ENCODE measurements at regions not wholly inside any gene's neighbourhood (a gene's known extent, or its start where the extent isn't known, plus 50 kb on each side); places are given as distances from the start of the nearest gene placed in this dataset.

DNA sequence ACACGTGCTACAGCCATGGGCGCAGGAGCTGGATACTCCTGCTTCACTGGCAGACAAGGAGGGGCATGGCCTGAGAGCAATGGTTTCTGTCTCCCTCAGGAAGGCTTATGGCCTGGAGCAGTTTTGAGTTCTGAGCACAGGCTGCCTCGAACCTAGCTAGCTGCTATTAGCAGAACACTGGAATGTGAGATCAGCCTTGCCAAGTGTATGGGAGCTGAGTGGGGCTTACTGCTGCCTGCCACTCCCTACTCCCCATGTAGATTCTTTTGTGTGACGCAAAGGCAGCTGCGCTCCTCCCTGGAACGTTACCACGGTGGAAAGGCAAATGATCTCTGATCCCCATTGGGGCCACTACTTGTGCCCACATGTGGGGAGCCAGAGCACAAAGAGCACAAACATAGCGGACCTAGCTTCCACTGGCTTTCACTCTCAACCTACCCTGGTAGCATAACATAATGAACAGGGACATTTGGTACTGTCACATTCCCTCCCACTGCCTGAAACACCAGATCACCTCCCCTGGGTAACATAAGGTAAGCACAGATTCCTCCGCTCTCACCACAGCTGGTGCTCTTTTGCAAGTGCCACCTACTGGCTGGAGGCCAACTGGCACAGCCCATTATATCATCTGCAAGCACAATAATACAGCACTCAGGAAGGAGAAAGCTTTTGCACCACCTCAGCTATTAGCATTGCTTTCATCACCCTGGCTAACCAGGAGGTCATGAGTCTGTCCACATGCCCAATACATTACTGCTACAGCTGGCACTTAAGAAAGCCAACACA lies 84.6 kb upstream of the GUCY1A2 start:
- CTCF ChIA-PET: no interaction called here
- no TSS peak for BruUV-seq (replicated peaks)
- H3K27ac Mint-ChIP-seq (ENCODE audit: unreplicated experiment): no peak overlapping the region
- peaks cover 7% of the 10 kb centered on the region for H3K9me3 Mint-ChIP-seq (ENCODE audit: low read depth, unreplicated experiment)
- intact Hi-C loops (cut with micrococcal nuclease; ENCODE audit: unreplicated experiment): no loop called here
- TF ChIP-seq, protein P1, sequence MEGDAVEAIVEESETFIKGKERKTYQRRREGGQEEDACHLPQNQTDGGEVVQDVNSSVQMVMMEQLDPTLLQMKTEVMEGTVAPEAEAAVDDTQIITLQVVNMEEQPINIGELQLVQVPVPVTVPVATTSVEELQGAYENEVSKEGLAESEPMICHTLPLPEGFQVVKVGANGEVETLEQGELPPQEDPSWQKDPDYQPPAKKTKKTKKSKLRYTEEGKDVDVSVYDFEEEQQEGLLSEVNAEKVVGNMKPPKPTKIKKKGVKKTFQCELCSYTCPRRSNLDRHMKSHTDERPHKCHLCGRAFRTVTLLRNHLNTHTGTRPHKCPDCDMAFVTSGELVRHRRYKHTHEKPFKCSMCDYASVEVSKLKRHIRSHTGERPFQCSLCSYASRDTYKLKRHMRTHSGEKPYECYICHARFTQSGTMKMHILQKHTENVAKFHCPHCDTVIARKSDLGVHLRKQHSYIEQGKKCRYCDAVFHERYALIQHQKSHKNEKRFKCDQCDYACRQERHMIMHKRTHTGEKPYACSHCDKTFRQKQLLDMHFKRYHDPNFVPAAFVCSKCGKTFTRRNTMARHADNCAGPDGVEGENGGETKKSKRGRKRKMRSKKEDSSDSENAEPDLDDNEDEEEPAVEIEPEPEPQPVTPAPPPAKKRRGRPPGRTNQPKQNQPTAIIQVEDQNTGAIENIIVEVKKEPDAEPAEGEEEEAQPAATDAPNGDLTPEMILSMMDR (IDR thresholded peaks at IDR 0.05; ENCODE audit: unreplicated experiment): no peak
- H3K27me3 Mint-ChIP-seq (ENCODE audit: unreplicated experiment): no peaks in the 10 kb centered on the region
- no peak overlapping the region for H3K4me3 Mint-ChIP-seq (ENCODE audit: low read depth, unreplicated experiment)
- no peaks in the 10 kb centered on the region for H3K36me3 Mint-ChIP-seq (ENCODE audit: insufficient read depth, unreplicated experiment)
- H3K4me1 Mint-ChIP-seq (ENCODE audit: low read depth, unreplicated experiment): no peaks in the 10 kb centered on the region
- no peak for DNase-seq

DNA sequence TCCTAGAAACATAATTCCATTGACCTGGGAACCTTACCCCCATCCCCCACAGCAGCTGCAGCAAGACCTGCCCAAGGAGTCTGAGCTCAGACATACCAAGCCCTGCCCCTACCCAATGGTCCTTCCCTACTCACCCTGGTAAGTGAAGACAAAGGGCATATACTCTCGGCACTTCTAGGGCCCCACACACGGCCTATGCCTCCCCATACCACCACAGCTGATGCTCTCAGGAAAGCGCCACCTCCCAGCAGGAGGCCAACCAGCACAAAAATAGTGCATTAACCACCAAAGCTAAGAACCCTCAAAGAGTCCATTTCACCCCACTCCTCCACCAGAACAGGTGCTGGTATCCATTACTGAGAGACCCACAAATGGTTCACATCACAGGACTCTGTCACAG lies 74.4 kb upstream of the GUCY1A2 start:
- Mint-ChIP-seq H3K4me1 (ENCODE audit: low read depth, unreplicated experiment) (no peaks in the 10 kb centered on the region), H3K27me3 (ENCODE audit: unreplicated experiment) (no peaks in the 10 kb centered on the region), H3K4me3 (ENCODE audit: low read depth, unreplicated experiment) (no peak overlapping the region), H3K9me3 (ENCODE audit: low read depth, unreplicated experiment) (peaks cover 14% of the 10 kb centered on the region), H3K27ac (ENCODE audit: unreplicated experiment) (no peak overlapping the region), H3K36me3 (ENCODE audit: insufficient read depth, unreplicated experiment) (no peaks in the 10 kb centered on the region)
- no TSS peak for BruUV-seq (replicated peaks)
- no peak for DNase-seq
- TF ChIP-seq, protein P1 (IDR thresholded peaks at IDR 0.05; ENCODE audit: unreplicated experiment): no peak
- CTCF ChIA-PET: no interaction called here
- intact Hi-C loops (cut with micrococcal nuclease; ENCODE audit: unreplicated experiment): no loop called here

DNA sequence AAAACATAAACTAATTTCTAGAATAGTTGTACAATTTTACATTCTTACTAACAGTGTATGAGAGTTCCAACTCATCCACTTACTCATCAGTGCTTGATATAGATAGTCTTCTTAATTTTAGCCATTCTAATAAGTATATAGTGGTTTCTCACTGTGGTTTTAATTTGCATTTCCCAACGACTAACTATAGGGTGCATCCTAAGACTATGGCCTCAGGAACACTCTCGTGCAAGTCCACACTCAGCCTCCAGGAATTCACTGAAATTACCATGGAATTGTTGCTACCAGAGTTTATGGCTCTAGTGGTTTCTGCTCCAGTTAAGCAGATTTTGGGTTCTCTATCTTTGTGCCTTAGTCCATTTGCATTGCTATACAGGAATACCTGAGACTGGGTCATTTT lies 60.1 kb upstream of the GUCY1A2 start:
- intact Hi-C loops (cut with micrococcal nuclease; ENCODE audit: unreplicated experiment): no loop called here
- Mint-ChIP-seq H3K4me3 (ENCODE audit: low read depth, unreplicated experiment) (no peak overlapping the region), H3K9me3 (ENCODE audit: low read depth, unreplicated experiment) (peaks cover 12% of the 10 kb centered on the region), H3K27ac (ENCODE audit: unreplicated experiment) (no peak overlapping the region), H3K36me3 (ENCODE audit: insufficient read depth, unreplicated experiment) (no peaks in the 10 kb centered on the region), H3K27me3 (ENCODE audit: unreplicated experiment) (no peaks in the 10 kb centered on the region), H3K4me1 (ENCODE audit: low read depth, unreplicated experiment) (no peaks in the 10 kb centered on the region)
- TF ChIP-seq, protein P1 (IDR thresholded peaks at IDR 0.05; ENCODE audit: unreplicated experiment): no peak
- BruUV-seq (replicated peaks): no TSS peak
- DNase-seq: no peak
- CTCF ChIA-PET: interaction anchor here (0.6 kb wide), 1 partner anchor 178 kb away, joined by 3 read pairs; no protein-coding TSS in a partner anchor

DNA sequence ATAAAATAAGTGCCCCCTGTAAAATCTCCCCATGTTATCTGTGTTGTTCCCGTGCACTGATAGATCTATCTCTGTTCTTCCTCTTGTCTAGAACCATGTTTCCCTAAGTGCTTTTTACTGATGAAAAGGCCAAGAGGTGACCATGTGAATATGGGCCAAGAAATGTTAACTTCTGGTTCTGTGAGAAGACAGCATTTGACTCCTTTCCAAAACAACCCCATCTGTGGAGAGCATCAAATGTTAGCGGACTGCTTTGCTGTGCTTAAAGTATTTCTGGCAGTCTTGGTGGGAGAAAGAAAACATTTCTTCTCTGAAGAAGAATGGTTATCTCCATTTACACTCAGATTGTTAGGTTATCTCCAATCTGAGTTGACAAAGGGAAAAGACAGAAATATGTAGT lies 58.6 kb upstream of the GUCY1A2 start:
- no TSS peak for BruUV-seq (replicated peaks)
- no peaks in the 10 kb centered on the region for H3K36me3 Mint-ChIP-seq (ENCODE audit: insufficient read depth, unreplicated experiment)
- H3K4me3 Mint-ChIP-seq (ENCODE audit: low read depth, unreplicated experiment): no peak overlapping the region
- TF ChIP-seq, protein P1 (IDR thresholded peaks at IDR 0.05; ENCODE audit: unreplicated experiment): no peak
- CTCF ChIA-PET: no interaction called here
- no peaks in the 10 kb centered on the region for H3K27me3 Mint-ChIP-seq (ENCODE audit: unreplicated experiment)
- H3K27ac Mint-ChIP-seq (ENCODE audit: unreplicated experiment): no peak overlapping the region
- DNase-seq: no peak
- H3K4me1 Mint-ChIP-seq (ENCODE audit: low read depth, unreplicated experiment): no peaks in the 10 kb centered on the region
- intact Hi-C loops (cut with micrococcal nuclease; ENCODE audit: unreplicated experiment): no loop called here
- peaks cover 7% of the 10 kb centered on the region for H3K9me3 Mint-ChIP-seq (ENCODE audit: low read depth, unreplicated experiment)
